SH-SY5Y (cell line): ENCODE measurements at regions not wholly inside any gene's neighbourhood (a gene's known extent, or its start where the extent isn't known, plus 50 kb on each side); places are given as distances from the start of the nearest gene placed in this dataset.

Experiments used
- GATA2 ChIP-seq: IDR thresholded peaks from 2 replicates; pipeline ENCODE4 v1.6.1; 2011; ENCODE audit warnings: mild to moderate bottlenecking, low read depth, low read length
- GATA3 ChIP-seq: IDR thresholded peaks from 2 replicates; pipeline ENCODE4 v1.6.1; 2011; ENCODE audit warnings: low read depth, mild to moderate bottlenecking, low read length, moderate library complexity

DNA sequence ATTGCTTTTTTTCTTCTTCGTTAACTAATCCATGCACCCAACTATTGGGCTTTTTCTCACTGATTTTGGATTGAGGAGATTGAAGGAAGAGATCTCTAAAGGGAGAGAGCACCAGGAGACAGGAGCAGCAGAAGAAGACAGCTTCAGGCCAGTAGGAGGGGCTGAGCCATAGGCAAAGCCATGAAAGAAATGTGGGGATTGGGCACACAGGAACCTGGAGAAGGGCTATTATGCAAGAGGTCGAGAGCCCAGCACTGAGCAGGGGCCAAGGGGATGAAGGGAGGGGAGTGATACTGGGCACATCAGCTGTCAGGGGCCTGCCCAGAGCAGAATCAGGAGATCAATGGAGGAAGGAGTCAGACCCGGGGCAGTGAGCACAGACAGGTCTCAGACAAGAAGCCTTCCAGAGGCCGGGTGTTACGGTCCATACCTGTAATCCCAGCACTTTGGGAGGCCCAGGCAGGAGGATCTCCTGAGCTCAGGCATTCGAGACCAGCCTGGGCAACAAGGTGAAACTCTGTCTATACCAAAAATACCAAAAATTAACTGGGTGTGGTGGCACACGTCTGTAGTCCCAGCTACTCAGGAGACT, 140.9 kb downstream of the BCOR start:
- TF ChIP-seq GATA2 (no peak), GATA3 (no peak)
